ENCODE measurements at regions not wholly inside any gene's neighbourhood (a gene's known extent, or its start where the extent isn't known, plus 50 kb on each side); places are given as distances from the start of the nearest gene placed in this dataset.

GRCh38 chr9:107999011-107999410 lies 509.4 kb upstream of the KLF4 start:
- no peak for TF ChIP-seq CTCF (IDR thresholded peaks at IDR 0.05)
- Histone ChIP-seq H3K4me3 (no peak overlapping the region), H3K27ac (no peak overlapping the region)
- DNase-seq (ENCODE audit: low spot score) = no peak

GRCh38 chr9:107994648-107995047 lies 505.1 kb upstream of the KLF4 start:
- H3K4me3 ChIP-seq = no peak overlapping the region
- DNase-seq (ENCODE audit: low spot score) = no peak
- no peak overlapping the region for H3K27ac ChIP-seq
- no peak for TF ChIP-seq CTCF (IDR thresholded peaks at IDR 0.05)

- Histone ChIP-seq H3K4me3 (no peak overlapping the region), H3K27ac (no peak overlapping the region)
- DNase-seq (ENCODE audit: low spot score) = no peak
- no peak for TF ChIP-seq CTCF (IDR thresholded peaks at IDR 0.05)
Measured at GRCh38 chr9:107992271-107992670, 502.7 kb upstream of the KLF4 start.

GRCh38 chr9:107991581-107991980 lies 502.0 kb upstream of the KLF4 start:
- DNase-seq (ENCODE audit: low spot score) = no peak
- H3K4me3 ChIP-seq = no peak overlapping the region
- no peak for TF ChIP-seq CTCF (IDR thresholded peaks at IDR 0.05)
- no peak overlapping the region for H3K27ac ChIP-seq

- Histone ChIP-seq H3K27ac (peak overlapping the region in 1 of 2 donors; percentile 52), H3K4me3 (no peak overlapping the region)
- no peak for TF ChIP-seq CTCF (IDR thresholded peaks at IDR 0.05)
- DNase-seq (ENCODE audit: low spot score) = no peak
Measured at GRCh38 chr9:107989544-107989943, 500.0 kb upstream of the KLF4 start.

- no peak for DNase-seq (ENCODE audit: low spot score)
- Histone ChIP-seq H3K27ac (peak overlapping the region in 1 of 2 donors; percentile 40), H3K4me3 (no peak overlapping the region)
- no peak for TF ChIP-seq CTCF (IDR thresholded peaks at IDR 0.05)
Measured at GRCh38 chr9:107989099-107989498, 499.5 kb upstream of the KLF4 start.

GRCh38 chr9:107984956-107985355 lies 495.4 kb upstream of the KLF4 start:
- no peak overlapping the region for H3K4me3 ChIP-seq
- H3K27ac ChIP-seq = no peak overlapping the region
- no peak for DNase-seq (ENCODE audit: low spot score)
- no peak for TF ChIP-seq CTCF (IDR thresholded peaks at IDR 0.05)
